PFSK-1 (cell line): ENCODE measurements at regions not wholly inside any gene's neighbourhood (a gene's known extent, or its start where the extent isn't known, plus 50 kb on each side); places are given as distances from the start of the nearest gene placed in this dataset.

Experiments used
- FOXP2 ChIP-seq: optimal IDR thresholded peaks from 2 replicates; pipeline ENCODE3; 2011; ENCODE audit warnings: borderline replicate concordance, control low read depth, inconsistent platforms; ENCODE audit not compliant: insufficient read depth; ENCODE audit errors: extremely low read length, extremely low read depth
- POLR2AphosphoS5 ChIP-seq: IDR thresholded peaks from 2 replicates; pipeline ENCODE4 v1.6.1; 2012; ENCODE audit warnings: low read depth, mild to moderate bottlenecking, control low read depth, low read length, moderate library complexity
- REST ChIP-seq, 2 experiments: IDR thresholded peaks; 2 replicates each; pipeline versions ENCODE4 v1.6.1 to v1.8.0; 2011 to 2012; ENCODE audit warnings: low read depth in 2 of 2, low read length in 2 of 2, control low read depth in 1 of 2, inconsistent platforms in 1 of 2, mild to moderate bottlenecking in 1 of 2, moderate library complexity in 1 of 2; ENCODE audit not compliant: insufficient read depth in 1 of 2
- SIN3A ChIP-seq: IDR thresholded peaks from 2 replicates; pipeline ENCODE4 v1.6.1; 2012; ENCODE audit warnings: mild to moderate bottlenecking, low read length, moderate library complexity, borderline replicate concordance; ENCODE audit not compliant: insufficient read depth
- TAF1 ChIP-seq: IDR thresholded peaks from 2 replicates; pipeline ENCODE4 v1.6.1; 2012; ENCODE audit warnings: low read length, control low read depth, borderline replicate concordance; ENCODE audit not compliant: insufficient read depth

GRCh38 chr2:129480790-129481189 is 498.7 kb upstream of the RAB6C start:
- TF ChIP-seq FOXP2 = no peak
- no peak for TF ChIP-seq POLR2AphosphoS5
- TF ChIP-seq SIN3A = no peak
- no peak for TF ChIP-seq REST (IDR thresholded peaks at IDR 0.05; ENCODE audit: insufficient read depth in 1 of 2, low read depth in 2 of 2, low read length in 2 of 2)
- TF ChIP-seq TAF1 = no peak

DNA sequence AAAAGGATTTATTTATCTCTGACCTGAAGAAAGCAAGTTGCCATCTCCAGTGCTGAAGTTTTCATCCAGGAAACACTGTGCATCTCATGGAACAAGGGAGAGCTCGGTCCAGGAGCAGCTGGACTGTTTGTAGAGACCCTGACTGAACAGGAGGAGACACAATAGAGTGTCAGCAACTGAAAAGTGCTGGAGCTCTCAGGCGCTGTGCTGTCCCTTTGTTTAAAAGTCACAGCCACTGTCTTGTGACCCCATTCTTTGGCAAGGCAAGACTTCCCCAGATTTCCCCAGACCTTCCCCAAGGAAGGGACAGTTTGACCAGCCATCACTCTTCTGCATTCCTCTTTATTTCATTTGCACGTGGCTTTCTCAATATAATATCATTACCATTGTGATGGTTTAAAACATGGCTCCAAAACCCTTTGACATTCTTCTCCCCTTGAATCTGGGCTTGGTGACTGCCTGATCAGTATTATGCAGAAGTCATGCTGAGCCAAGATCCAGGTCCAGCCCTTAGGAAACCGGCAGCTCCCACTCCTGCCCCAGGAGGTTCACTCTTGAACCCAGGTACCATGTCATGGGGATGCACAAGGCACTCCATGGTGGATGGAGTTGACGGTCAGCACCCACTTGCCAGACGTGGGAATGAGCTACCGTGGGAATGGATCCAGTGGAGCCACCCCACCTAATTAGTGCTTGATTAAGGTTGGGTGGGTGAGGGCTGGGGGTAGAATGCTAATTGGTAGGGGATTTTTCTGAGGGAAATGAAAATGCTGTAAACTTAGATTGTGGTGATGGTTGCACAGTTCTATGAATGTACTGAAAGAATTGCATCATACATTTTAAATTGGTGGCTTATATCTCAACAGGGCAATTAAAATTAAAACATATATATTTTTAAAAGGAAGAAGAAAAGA is 497.9 kb upstream of the RAB6C start:
- no peak for TF ChIP-seq REST (IDR thresholded peaks at IDR 0.05; ENCODE audit: insufficient read depth in 1 of 2, low read depth in 2 of 2, low read length in 2 of 2)
- no peak for TF ChIP-seq POLR2AphosphoS5
- no peak for TF ChIP-seq SIN3A

DNA sequence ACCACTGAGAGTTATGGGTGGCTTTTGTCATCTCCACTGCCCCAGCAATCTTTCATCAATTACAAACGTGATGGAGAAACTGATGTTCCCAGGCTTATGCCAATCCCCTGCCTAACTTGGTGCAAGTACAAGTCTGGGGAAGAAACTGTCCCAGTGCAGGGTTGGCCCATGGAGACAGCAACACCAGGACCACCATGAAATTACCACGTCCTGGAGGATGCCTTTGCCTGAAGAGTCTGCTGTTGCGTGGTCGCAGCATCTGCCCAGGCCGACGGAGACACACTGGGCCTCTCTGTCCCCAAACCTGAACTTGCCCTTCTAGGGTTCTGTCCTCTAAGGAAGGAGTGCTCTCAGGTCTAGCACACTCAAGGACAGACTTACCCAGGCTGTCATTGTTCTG is 496.8 kb upstream of the RAB6C start:
- no peak for TF ChIP-seq TAF1
- TF ChIP-seq POLR2AphosphoS5 = no peak
- TF ChIP-seq SIN3A = no peak
- no peak for TF ChIP-seq REST (IDR thresholded peaks at IDR 0.05; ENCODE audit: insufficient read depth in 1 of 2, low read depth in 2 of 2, low read length in 2 of 2)
- no peak for TF ChIP-seq FOXP2

DNA sequence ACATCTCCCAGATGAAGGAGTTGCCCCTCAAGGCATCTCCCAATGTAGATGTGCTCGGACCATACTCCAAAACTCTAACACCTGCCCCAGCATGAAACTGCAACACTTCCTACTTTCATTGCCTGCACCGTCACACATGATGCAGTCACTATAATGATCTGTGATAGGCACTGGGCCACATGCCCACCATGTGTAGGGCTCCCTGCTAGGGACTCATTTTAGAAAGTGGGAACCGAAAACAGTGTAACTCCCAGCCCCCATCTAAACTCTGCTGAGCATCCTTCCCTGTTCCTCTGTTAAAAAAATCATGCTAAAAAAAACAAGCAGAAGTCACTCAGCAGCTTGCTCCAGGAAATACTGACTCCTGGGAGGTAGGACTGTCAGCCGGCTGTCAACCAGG is 496.1 kb upstream of the RAB6C start:
- TF ChIP-seq REST (IDR thresholded peaks at IDR 0.05; ENCODE audit: insufficient read depth in 1 of 2, low read depth in 2 of 2, low read length in 2 of 2) = no peak
